NAMALWA (cell line): ENCODE measurements at regions not wholly inside any gene's neighbourhood (a gene's known extent, or its start where the extent isn't known, plus 50 kb on each side); places are given as distances from the start of the nearest gene placed in this dataset.
"Not testable (repeated sequence)": the region's sequence is repeated elsewhere in the genome, so short reads cannot be mapped to it uniquely, and the experiment has no call there.

Source experiments
- DNase-seq: peaks from one replicate; pipeline ENCODE4 v3.0.0-alpha.2; 2015; ENCODE audit warnings: low spot score

GRCh38 chr4:112708772-112709171, 71.8 kb downstream of the LARP7 start:
- DNase-seq, result no peak

GRCh38 chr4:112714922-112715901, 78.3 kb downstream of the LARP7 start:
- no peak for DNase-seq

- DNase-seq, result no peak
These were observed 80.9 kb downstream of the LARP7 start for GRCh38 chr4:112717856-112718255.

GRCh38 chr4:112721627-112722026, 84.7 kb downstream of the LARP7 start:
- no peak for DNase-seq

GRCh38 chr4:112726041-112726440, 89.1 kb downstream of the LARP7 start:
- DNase-seq, result no peak

GRCh38 chr4:112727728-112728127, 90.8 kb downstream of the LARP7 start:
- not testable (repeated sequence) for DNase-seq

GRCh38 chr4:112731715-112732114, 94.8 kb downstream of the LARP7 start:
- DNase-seq, result no peak

GRCh38 chr4:112732142-112732541, 95.2 kb downstream of the LARP7 start:
- DNase-seq, result no peak

GRCh38 chr4:112735474-112735951, 98.6 kb downstream of the LARP7 start:
- peak; percentile 46 for DNase-seq

GRCh38 chr4:112736718-112737135, 99.8 kb downstream of the LARP7 start:
- DNase-seq, result no peak

GRCh38 chr4:112739442-112739841, 102.5 kb downstream of the LARP7 start:
- no peak for DNase-seq

- no peak for DNase-seq
These were observed 110.1 kb downstream of the LARP7 start for GRCh38 chr4:112747036-112747435.

GRCh38 chr4:112748352-112748878, 111.5 kb downstream of the LARP7 start:
- no peak for DNase-seq

GRCh38 chr4:112750749-112751148, 113.8 kb downstream of the LARP7 start:
- not testable (repeated sequence) for DNase-seq

- DNase-seq, result no peak
These were observed 114.5 kb downstream of the LARP7 start for GRCh38 chr4:112751447-112751846.

GRCh38 chr4:112752061-112752460, 115.1 kb downstream of the LARP7 start:
- no peak for DNase-seq

- DNase-seq, result no peak
These were observed 115.6 kb downstream of the LARP7 start for GRCh38 chr4:112752510-112752909.

- DNase-seq, result no peak
These were observed 116.4 kb downstream of the LARP7 start for GRCh38 chr4:112753333-112753732.

- no peak for DNase-seq
These were observed 122.4 kb downstream of the LARP7 start for GRCh38 chr4:112759313-112759712.

GRCh38 chr4:112765317-112765974, 128.5 kb downstream of the LARP7 start:
- DNase-seq, result peak; percentile 79

- DNase-seq, result peak; percentile 69
These were observed 129.5 kb downstream of the LARP7 start for GRCh38 chr4:112766422-112766821.

GRCh38 chr4:112767386-112767785, 130.4 kb downstream of the LARP7 start:
- DNase-seq, result no peak

GRCh38 chr4:112770114-112770513, 133.2 kb downstream of the LARP7 start:
- no peak for DNase-seq
